HEK293T (cell line): ENCODE measurements at regions not wholly inside any gene's neighbourhood (a gene's known extent, or its start where the extent isn't known, plus 50 kb on each side); places are given as distances from the start of the nearest gene placed in this dataset.

Experiments used
- BHLHE40 ChIP-seq: fragments of 450-650 bp; IDR thresholded peaks from 2 replicates; pipeline ENCODE4 v1.6.1; 2016; ENCODE audit warnings: mild to moderate bottlenecking, moderate library complexity, borderline replicate concordance
- CTBP1 ChIP-seq: fragments of 450-650 bp; IDR thresholded peaks from 2 replicates; pipeline ENCODE4 v1.6.1; 2016; ENCODE audit warnings: borderline replicate concordance
- ELF4 ChIP-seq: fragments of 450-650 bp; IDR thresholded peaks from 2 replicates; pipeline ENCODE4 v1.6.1; 2017; ENCODE audit warnings: antibody characterized with exemption
- FOXK2 ChIP-seq: fragments of 450-650 bp; IDR thresholded peaks from 2 replicates; pipeline ENCODE4 v1.6.1; 2016; ENCODE audit warnings: mild to moderate bottlenecking
- PKNOX1 ChIP-seq: fragments of 450-650 bp; IDR thresholded peaks from 2 replicates; pipeline ENCODE4 v1.6.1; 2016
- ZNF384 ChIP-seq: fragments of 450-650 bp; IDR thresholded peaks from 2 replicates; pipeline ENCODE4 v1.6.1; 2016

- TF ChIP-seq PKNOX1 (no peak), CTBP1 (no peak), ZNF384 (no peak), BHLHE40 (no peak), ELF4 (no peak), FOXK2 (no peak)
Observed at GRCh38 chr2:82307511-82307910, 2003.0 kb upstream of the LRRTM1 start.
